ENCODE measurements at regions not wholly inside any gene's neighbourhood (a gene's known extent, or its start where the extent isn't known, plus 50 kb on each side); places are given as distances from the start of the nearest gene placed in this dataset.

DNA sequence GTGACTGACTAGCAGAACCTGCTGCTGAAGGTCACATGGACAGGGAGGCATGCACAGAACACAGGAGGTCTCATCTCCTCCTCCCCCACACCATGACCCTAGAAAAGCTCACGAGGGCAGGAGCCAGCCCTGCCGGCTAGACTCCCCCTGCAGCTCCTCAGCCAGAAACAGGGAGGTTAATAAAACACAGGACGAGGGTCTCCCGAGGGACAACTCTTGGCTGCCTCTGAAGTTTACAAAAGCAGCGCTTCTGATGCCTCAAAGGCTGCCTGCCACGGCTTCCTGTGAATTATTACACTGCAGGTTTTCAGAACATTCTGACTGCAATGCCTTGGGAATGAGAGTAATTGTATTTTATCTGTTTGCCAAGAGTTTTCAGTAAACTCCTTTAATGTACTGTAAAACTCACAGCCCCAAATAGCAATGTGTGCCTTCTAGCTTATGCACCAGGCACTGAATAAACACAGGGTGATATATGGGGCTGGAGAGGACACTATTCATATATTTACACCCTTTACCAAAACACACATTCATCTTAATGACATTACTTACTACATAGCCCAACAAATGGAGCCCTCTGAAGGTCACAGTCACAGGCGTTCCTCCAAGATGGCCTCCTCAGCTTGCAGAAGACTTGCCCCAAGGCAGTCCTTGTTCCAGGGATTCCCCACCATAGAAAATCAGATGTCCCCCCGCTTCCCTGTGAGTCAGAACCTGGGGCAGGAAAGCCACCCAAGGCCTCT is 83.7 kb downstream of the C5orf15 start:
- TF ChIP-seq POLR2A (IDR thresholded peaks at IDR 0.05) (no peak), POLR2AphosphoS5 (IDR thresholded peaks at IDR 0.05) (no peak)
- TF ChIP-seq, protein P1, sequence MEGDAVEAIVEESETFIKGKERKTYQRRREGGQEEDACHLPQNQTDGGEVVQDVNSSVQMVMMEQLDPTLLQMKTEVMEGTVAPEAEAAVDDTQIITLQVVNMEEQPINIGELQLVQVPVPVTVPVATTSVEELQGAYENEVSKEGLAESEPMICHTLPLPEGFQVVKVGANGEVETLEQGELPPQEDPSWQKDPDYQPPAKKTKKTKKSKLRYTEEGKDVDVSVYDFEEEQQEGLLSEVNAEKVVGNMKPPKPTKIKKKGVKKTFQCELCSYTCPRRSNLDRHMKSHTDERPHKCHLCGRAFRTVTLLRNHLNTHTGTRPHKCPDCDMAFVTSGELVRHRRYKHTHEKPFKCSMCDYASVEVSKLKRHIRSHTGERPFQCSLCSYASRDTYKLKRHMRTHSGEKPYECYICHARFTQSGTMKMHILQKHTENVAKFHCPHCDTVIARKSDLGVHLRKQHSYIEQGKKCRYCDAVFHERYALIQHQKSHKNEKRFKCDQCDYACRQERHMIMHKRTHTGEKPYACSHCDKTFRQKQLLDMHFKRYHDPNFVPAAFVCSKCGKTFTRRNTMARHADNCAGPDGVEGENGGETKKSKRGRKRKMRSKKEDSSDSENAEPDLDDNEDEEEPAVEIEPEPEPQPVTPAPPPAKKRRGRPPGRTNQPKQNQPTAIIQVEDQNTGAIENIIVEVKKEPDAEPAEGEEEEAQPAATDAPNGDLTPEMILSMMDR (IDR thresholded peaks at IDR 0.05), result no peak
